Epithelial cell of proximal tubule (primary cell): ENCODE measurements at regions not wholly inside any gene's neighbourhood (a gene's known extent, or its start where the extent isn't known, plus 50 kb on each side); places are given as distances from the start of the nearest gene placed in this dataset.

Experiments used
- DNase-seq: peaks from one replicate; pipeline ENCODE4 v3.0.0-alpha.2; 2011; ENCODE audit warnings: low read depth
- H3K4me3 ChIP-seq: 2 replicates; pipeline ENCODE4 v1.5.1; 2011; ENCODE audit warnings: low read depth, mild to moderate bottlenecking, low read length
- CTCF ChIP-seq: conservative IDR thresholded peaks from 2 replicates; pipeline ENCODE4 v1.5.1; 2012; ENCODE audit warnings: low read depth, mild to moderate bottlenecking, low read length

GRCh38 chr6:150668900-150669302, 69.2 kb downstream of the PLEKHG1 start:
- H3K4me3 ChIP-seq: no peak overlapping the region
- no peak for TF ChIP-seq CTCF
- DNase-seq: no peak

DNA sequence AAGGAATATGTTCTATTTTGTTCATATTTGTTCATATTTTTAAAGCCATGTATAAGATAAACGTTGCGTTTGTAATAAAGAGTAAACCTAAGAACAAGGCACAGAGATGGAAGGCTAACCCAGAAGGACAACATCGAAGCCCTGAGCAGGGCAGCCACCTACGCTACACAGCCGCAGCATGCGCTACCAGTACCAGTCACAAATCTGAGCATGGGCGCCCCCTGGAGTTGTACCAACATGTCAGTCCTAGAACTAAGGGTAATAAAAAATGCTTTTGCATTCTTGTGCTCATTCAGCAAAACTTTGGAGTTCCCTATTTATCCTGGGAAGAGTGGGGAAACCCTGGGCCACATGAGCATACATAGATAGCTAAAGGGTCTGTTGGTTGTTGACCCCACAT, 70.6 kb downstream of the PLEKHG1 start:
- no peak overlapping the region for H3K4me3 ChIP-seq
- no peak for DNase-seq
- no peak for TF ChIP-seq CTCF

DNA sequence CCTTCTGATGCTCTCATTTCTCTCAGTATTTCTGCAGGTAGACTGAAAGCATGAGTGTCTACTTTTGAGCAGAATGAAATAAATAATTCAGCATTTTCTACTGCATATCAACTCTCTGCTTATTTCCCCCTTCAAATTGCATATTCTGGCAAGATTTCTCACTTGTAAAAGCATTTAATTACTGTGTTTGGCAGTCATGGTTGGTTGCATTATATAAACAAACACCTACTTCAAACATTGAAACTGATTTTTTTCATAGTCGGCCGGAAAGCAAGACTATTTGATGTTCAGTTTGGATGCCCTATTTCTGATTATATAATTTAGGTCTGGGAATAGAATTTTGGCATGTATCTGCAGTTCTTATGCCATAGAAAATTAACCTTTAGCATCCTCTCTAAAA, 73.1 kb downstream of the PLEKHG1 start:
- no peak for DNase-seq
- TF ChIP-seq CTCF: no peak
- no peak overlapping the region for H3K4me3 ChIP-seq

DNA sequence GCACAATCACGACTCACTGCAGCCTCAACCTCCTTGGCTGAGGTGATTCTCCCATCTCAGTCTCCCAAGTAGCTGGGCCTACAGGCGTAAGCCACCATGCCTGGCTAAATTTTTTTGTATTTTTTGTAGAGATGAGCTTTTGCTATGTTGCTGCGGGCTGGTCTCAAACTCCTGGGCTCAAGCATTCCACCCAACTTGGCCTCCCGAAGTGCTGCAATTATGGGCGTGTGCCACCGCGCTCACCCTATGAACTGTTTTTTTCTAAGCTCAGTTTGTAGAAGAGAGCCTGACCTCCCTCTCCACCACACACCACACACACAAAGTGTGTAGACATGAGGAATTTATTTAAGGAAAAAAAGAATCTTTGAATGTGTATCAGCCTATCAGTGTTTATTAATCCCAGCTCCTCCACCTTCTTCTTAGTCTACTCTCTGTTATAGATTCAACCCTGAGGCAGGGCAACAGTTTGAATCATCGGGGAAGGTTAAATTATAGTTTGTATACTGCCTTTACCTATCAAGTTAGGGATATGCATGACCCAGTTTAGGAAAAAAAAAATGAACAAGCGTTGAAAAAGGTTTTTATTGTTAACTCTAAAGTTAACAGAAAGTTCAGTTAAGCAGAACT, 74.1 kb downstream of the PLEKHG1 start:
- no peak overlapping the region for H3K4me3 ChIP-seq
- no peak for TF ChIP-seq CTCF
- DNase-seq: no peak

- no peak for TF ChIP-seq CTCF
- H3K4me3 ChIP-seq: no peak overlapping the region
- no peak for DNase-seq
Measured at GRCh38 chr6:150676344-150676743, 76.7 kb downstream of the PLEKHG1 start.

GRCh38 chr6:150676772-150677171, 77.1 kb downstream of the PLEKHG1 start:
- H3K4me3 ChIP-seq: no peak overlapping the region
- no peak for DNase-seq
- TF ChIP-seq CTCF: no peak

- no peak for TF ChIP-seq CTCF
- no peak for DNase-seq
- no peak overlapping the region for H3K4me3 ChIP-seq
Measured at GRCh38 chr6:150680510-150680909, 80.8 kb downstream of the PLEKHG1 start.
